HG03064 (cell line): ENCODE measurements at regions not wholly inside any gene's neighbourhood (a gene's known extent, or its start where the extent isn't known, plus 50 kb on each side); places are given as distances from the start of the nearest gene placed in this dataset.

Source experiments
- ATAC-seq: cut with Tn5 transposase; IDR thresholded peaks from one replicate; pipeline ENCODE4 v1.9.1; 2021; ENCODE audit warnings: low read depth; ENCODE audit not compliant: unreplicated experiment

- no peak for ATAC-seq
Observed at GRCh38 chr4:132958457-132959263, 190.4 kb upstream of the PCDH10 start.

GRCh38 chr4:132981611-132982010 lies 167.5 kb upstream of the PCDH10 start:
- no peak for ATAC-seq

- ATAC-seq, result no peak
Observed at GRCh38 chr4:132982151-132982550, 166.9 kb upstream of the PCDH10 start.

- no peak for ATAC-seq
Observed at GRCh38 chr4:132991111-132991510, 158.0 kb upstream of the PCDH10 start.

- ATAC-seq, result no peak
Observed at GRCh38 chr4:132992686-132993085, 156.4 kb upstream of the PCDH10 start.

- no peak for ATAC-seq
Observed at GRCh38 chr4:132998585-132999230, 150.4 kb upstream of the PCDH10 start.

- no peak for ATAC-seq
Observed at GRCh38 chr4:133000012-133000411, 149.1 kb upstream of the PCDH10 start.

- no peak for ATAC-seq
Observed at GRCh38 chr4:133003169-133003568, 145.9 kb upstream of the PCDH10 start.

- ATAC-seq, result no peak
Observed at GRCh38 chr4:133014473-133015135, 134.5 kb upstream of the PCDH10 start.

GRCh38 chr4:133045288-133045687 lies 103.8 kb upstream of the PCDH10 start:
- no peak for ATAC-seq

GRCh38 chr4:133046156-133046555 lies 102.9 kb upstream of the PCDH10 start:
- ATAC-seq, result no peak

- no peak for ATAC-seq
Observed at GRCh38 chr4:133058701-133059100, 90.4 kb upstream of the PCDH10 start.

GRCh38 chr4:133059117-133059516 lies 90.0 kb upstream of the PCDH10 start:
- ATAC-seq, result no peak

GRCh38 chr4:133062851-133063250 lies 86.2 kb upstream of the PCDH10 start:
- no peak for ATAC-seq

- ATAC-seq, result no peak
Observed at GRCh38 chr4:133068083-133068482, 81.0 kb upstream of the PCDH10 start.

- ATAC-seq, result no peak
Observed at GRCh38 chr4:133081246-133081645, 67.8 kb upstream of the PCDH10 start.

GRCh38 chr4:133084421-133084820 lies 64.7 kb upstream of the PCDH10 start:
- no peak for ATAC-seq

GRCh38 chr4:133095591-133095990 lies 53.5 kb upstream of the PCDH10 start:
- ATAC-seq, result no peak

GRCh38 chr4:133096972-133097371 lies 52.1 kb upstream of the PCDH10 start:
- no peak for ATAC-seq
